Right renal cortex interstitium (tissue), 3 donors: ENCODE measurements at regions not wholly inside any gene's neighbourhood (a gene's known extent, or its start where the extent isn't known, plus 50 kb on each side); places are given as distances from the start of the nearest gene placed in this dataset.
A peak's percentile ranks its signal among the peaks of the same experiment; 100 is the strongest.
"Not testable (repeated sequence)": the region's sequence is repeated elsewhere in the genome, so short reads cannot be mapped to it uniquely, and the experiment has no call there.

ENCODE experiments used
- DNase-seq, 3 donors: peaks; one replicate each; pipeline ENCODE4 v3.0.0-alpha.2; 2013; ENCODE audit warnings: low read depth in 3 of 3, low spot score in 2 of 3

DNA sequence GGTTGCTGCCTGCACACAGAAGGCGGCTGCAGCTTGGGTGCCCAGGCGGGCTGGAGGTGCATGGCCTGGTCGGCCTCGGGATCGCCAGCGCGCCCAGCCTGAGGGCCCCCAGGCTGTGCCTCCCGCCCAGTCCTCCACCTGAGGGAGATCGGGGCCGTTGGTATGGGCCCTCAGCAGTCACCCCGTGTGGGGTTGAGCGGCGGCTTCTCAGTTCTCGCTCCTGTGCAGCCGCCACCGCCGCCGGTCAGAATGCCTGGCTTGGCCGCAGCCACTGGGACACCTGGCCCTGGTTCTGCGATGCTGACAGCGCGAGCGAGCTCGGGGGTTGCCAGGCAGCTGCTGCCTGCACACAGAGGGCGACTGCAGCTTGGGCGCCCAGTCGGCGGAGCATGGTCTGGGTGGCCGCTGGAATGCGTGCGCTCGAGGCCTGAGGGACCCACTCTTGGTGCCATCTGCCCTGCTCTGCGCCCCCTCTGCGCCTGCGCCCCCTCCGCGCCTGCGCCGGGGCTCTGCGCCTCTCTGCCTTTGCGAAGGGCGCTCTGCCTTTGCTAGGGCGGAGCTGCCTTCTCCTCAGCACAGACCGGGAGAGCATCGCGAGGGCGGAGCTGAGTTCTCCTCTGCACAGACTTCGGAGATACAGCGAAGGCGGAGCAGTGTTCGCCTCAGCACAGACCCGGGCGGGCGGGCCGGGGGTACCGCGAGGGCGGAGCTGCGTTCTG lies 84.6 kb upstream of the ZNG1F start:
- DNase-seq, result peak; percentile 42 to 60 (median 45)

GRCh38 chr9:41272879-41273548 lies 83.9 kb upstream of the ZNG1F start:
- DNase-seq, result not testable (repeated sequence)

DNA sequence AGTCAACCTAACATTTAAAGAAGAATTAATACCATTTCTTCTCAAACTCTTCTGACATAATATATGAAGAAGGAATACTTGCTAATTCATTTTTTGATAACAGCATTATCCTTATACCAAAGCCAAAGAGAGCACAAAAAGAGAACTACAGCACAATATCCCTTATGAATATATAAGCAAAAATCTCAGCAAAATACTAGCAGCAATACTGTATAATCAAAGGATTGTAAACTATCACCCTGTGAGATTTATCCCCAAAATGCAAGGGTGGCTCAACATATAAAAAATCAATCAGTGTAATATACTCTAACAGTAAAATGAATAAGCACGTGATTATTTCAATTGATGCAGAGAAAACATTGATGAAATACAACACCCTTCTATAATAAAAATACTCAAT lies 81.9 kb upstream of the ZNG1F start:
- DNase-seq, result not testable (repeated sequence)

DNA sequence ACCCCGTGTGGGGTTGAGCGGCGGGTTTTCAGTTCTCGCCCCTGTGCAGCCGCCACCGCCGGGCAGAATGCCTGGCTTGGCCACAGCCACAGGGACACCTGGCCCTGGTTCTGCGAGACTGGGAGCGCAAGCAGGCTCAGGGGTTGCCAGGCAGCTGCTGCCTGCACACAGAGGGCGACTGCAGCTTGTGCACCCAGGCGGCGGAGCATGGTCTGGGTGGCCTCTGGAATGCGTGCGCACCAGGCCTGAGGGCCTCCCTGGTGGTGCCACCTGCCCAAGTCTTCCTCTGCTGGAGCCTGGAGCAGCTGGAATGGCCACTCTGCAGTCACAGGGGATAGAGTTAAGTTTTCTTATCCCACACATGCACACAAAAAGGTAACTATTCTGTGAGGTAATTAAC lies 80.4 kb upstream of the ZNG1F start:
- peak in 1 of 3 donors; percentile 33 for DNase-seq

DNA sequence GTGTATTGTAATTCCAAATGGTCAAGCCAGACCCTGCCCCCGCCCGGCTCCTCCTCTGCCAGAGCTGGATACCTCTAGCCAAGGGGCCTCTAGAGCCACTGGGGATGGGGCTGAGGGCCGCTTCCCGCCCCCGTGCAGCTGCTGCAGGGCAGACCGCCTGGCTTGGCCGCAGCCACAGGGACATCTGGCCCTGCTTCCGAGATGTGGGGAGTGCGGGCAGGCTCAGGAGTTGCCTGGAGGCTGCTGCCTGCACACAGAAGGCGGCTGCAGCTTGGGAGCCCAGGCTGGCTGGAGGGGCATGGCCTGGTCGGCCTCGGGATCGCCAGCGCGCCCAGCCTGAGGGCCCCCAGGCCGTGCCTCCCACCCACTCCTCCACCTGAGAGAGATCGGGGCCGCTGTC lies 79.9 kb upstream of the ZNG1F start:
- DNase-seq, result not testable (repeated sequence)

DNA sequence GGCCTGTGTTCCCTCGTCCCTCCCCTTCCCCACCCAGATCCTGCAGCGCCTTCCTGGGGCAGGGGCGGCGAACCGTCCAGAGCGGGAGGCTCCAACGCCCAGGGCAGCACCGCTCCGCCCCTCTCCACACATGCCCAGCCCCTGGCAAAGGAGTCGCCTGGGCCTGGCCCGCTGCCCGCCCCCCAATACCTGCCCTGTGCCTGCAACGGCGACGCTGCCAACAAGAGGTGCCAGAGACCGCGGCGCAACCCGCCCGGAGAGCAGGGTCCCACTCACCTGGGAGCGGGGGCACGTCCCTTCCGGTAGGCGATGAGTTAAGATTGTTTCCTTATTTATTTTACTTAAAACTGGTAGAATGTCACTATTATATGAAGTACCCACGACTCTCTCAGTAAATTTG lies 77.5 kb upstream of the ZNG1F start:
- DNase-seq, result not testable (repeated sequence)

DNA sequence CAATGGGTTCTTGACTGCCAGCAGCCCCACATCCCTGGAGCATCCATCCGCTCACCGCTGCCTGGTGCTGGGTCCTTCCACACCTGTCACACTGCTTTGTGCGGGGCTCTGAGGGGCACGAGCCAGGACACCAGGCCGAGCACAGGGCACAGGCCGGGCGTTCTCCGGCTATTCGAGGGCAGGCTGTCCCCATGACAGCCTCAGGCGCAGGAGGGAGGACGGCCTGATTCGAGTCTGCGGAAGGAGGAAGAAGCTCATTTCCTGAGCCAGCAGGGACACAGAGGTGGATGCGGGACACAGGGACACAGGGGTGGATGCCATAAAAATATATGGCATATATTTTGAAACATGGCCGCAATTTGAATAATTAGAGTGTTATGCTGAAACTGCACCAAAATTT lies 76.9 kb upstream of the ZNG1F start:
- DNase-seq, result not testable (repeated sequence)

GRCh38 chr9:41251973-41252372 lies 62.9 kb upstream of the ZNG1F start:
- not testable (repeated sequence) for DNase-seq

GRCh38 chr9:41251101-41251500 lies 62.0 kb upstream of the ZNG1F start:
- not testable (repeated sequence) for DNase-seq

- DNase-seq, result not testable (repeated sequence)
These were observed 57.6 kb upstream of the ZNG1F start for GRCh38 chr9:41246702-41247101.
